ENCODE measurements at regions not wholly inside any gene's neighbourhood (a gene's known extent, or its start where the extent isn't known, plus 50 kb on each side); places are given as distances from the start of the nearest gene placed in this dataset.

GRCh38 chr12:60259225-60259624, 663.4 kb downstream of the SLC16A7 start:
- Histone ChIP-seq H2BK20ac (ENCODE audit: low read length) (no peak overlapping the region), H2AK5ac (ENCODE audit: low read depth, low read length) (no peak overlapping the region), H3K9ac (replicated peaks in 1 of 4; ENCODE audit: extremely low read depth in 1 of 4, low read depth in 3 of 4, low read length in 3 of 4) (no peak overlapping the region), H3K18ac (ENCODE audit: extremely low read depth, low read length) (no peak overlapping the region), H4K91ac (replicated peaks; ENCODE audit: insufficient read length, low read length) (no peak overlapping the region), H3K4me3 (ENCODE audit: extremely low read depth in 1 of 4, insufficient read depth in 2 of 4, low read depth in 3 of 4, low read length in 4 of 4) (no peak overlapping the region), H2BK5ac (ENCODE audit: low read depth, low read length) (no peak overlapping the region), H3K4me2 (ENCODE audit: insufficient read depth in 1 of 2, low read depth in 2 of 2, low read length in 2 of 2) (no peak overlapping the region), H3K79me1 (ENCODE audit: low read depth, low read length) (no peaks in the 10 kb centered on the region), H4K5ac (ENCODE audit: insufficient read length, low read depth, low read length) (no peak overlapping the region), H3K9me3 (ENCODE audit: insufficient read depth in 2 of 2, low read depth in 1 of 2, low read length in 1 of 2) (no peaks in the 10 kb centered on the region), H3K79me2 (ENCODE audit: control insufficient read depth in 1 of 2, insufficient read depth in 2 of 2, low read length in 2 of 2) (no peaks in the 10 kb centered on the region), H3K23me2 (ENCODE audit: low read depth, low read length) (no peaks in the 10 kb centered on the region), H3K56ac (replicated peaks; ENCODE audit: insufficient read length, low read depth, low read length) (no peak overlapping the region), H3K27me3 (replicated peaks in 1 of 4; ENCODE audit: control insufficient read depth in 3 of 4, extremely low read depth in 1 of 4, insufficient read depth in 3 of 4, low read length in 3 of 4) (no peaks in the 10 kb centered on the region), H3K4me1 (replicated peaks in 1 of 4; ENCODE audit: control insufficient read depth in 3 of 4, insufficient read depth in 4 of 4, low read length in 3 of 4) (no peaks in the 10 kb centered on the region; a peak in 1 of 7 replicates), H4K8ac (ENCODE audit: extremely low read depth, insufficient read depth, low read length) (no peak overlapping the region), H4K20me1 (replicated peaks in 1 of 2; ENCODE audit: control insufficient read depth in 1 of 2, insufficient read depth in 2 of 2, low read length in 2 of 2) (no peaks in the 10 kb centered on the region), H2AFZ (ENCODE audit: low read length) (no peak overlapping the region), H3K27ac (ENCODE audit: low read depth, low read length) (no peak overlapping the region), H3K23ac (ENCODE audit: insufficient read length) (no peak overlapping the region), H2BK120ac (replicated peaks; ENCODE audit: low read depth, low read length) (no peak overlapping the region), H3K14ac (ENCODE audit: insufficient read length) (no peak overlapping the region), H3K36me3 (ENCODE audit: control insufficient read depth in 2 of 4, insufficient read depth in 4 of 4, low read length in 3 of 4) (no peaks in the 10 kb centered on the region), H2BK15ac (ENCODE audit: low read length) (no peak overlapping the region), H2BK12ac (ENCODE audit: low read depth, low read length) (no peak overlapping the region), H3K4ac (replicated peaks; ENCODE audit: insufficient read length, low read depth, low read length) (no peak overlapping the region)
- no peak for FAIRE-seq
- CTCF ChIA-PET (ENCODE audit: partially characterized antibody), result interaction anchor here (0.6 kb wide), 1 partner anchor 128 kb away, joined by 4 read pairs; no protein-coding TSS in a partner anchor
- POLR2A ChIA-PET (ENCODE audit: partially characterized antibody), result no interaction called here
- 97% methylated on average over 3 of the region's 3 CpGs; no CpG with 5 or more reads in 1 of the 2 experiments for WGBS, 2 experiments (ENCODE audit: extremely low coverage in 1 of 2, insufficient coverage in 1 of 2, insufficient read length in 1 of 2, insufficient replicate concordance in 2 of 2, low coverage in 1 of 2, low lambda C conversion rate in 2 of 2, missing lambda C conversion rate in 1 of 2)
- no peak for DNase-seq (ENCODE audit: low read depth in 1 of 2, low spot score in 2 of 2)
- TF ChIP-seq HDAC6 (IDR thresholded peaks at IDR 0.05; ENCODE audit: low read depth, low read length) (no peak), SP2 (IDR thresholded peaks at IDR 0.05; ENCODE audit: low read length) (no peak), EGR1 (IDR thresholded peaks at IDR 0.05; ENCODE audit: borderline replicate concordance, low read depth, low read length) (no peak), RAD21 (IDR thresholded peaks at IDR 0.05 in 1 of 2, conservative IDR thresholded peaks at IDR 0.05 in 1 of 2; ENCODE audit: low read depth in 2 of 2, low read length in 2 of 2) (no peak), EP300 (IDR thresholded peaks at IDR 0.05; ENCODE audit: borderline replicate concordance in 1 of 2, low read depth in 2 of 2, low read length in 2 of 2) (no peak), NANOG (IDR thresholded peaks at IDR 0.05; ENCODE audit: insufficient read depth, low read depth, low read length, poor library complexity, severe bottlenecking) (no peak), GABPA (IDR thresholded peaks at IDR 0.05; ENCODE audit: borderline replicate concordance, insufficient read depth, low read length) (no peak), POLR2AphosphoS5 (IDR thresholded peaks at IDR 0.05; ENCODE audit: low read depth, low read length) (no peak), EZH2 (IDR thresholded peaks at IDR 0.05; ENCODE audit: low read depth, low read length, severe bottlenecking) (no peak), CHD2 (IDR thresholded peaks at IDR 0.05; ENCODE audit: low read length) (no peak), MAFK (IDR thresholded peaks at IDR 0.05; ENCODE audit: low read depth, low read length) (no peak), RNF2 (IDR thresholded peaks at IDR 0.05; ENCODE audit: borderline replicate concordance, low read depth, low read length, missing control alignments, poor library complexity, severe bottlenecking) (no peak)
